Erythroblast (primary cell): ENCODE measurements at regions not wholly inside any gene's neighbourhood (a gene's known extent, or its start where the extent isn't known, plus 50 kb on each side); places are given as distances from the start of the nearest gene placed in this dataset.

Experiments
- GATA1 ChIP-seq: IDR thresholded peaks from 2 replicates; pipeline ENCODE4 v1.6.1; 2011; ENCODE audit warnings: low read depth, mild to moderate bottlenecking, control low read depth, low read length, moderate library complexity
- POLR2A ChIP-seq: IDR thresholded peaks from 2 replicates; pipeline ENCODE4 v1.6.1; 2011; ENCODE audit warnings: mild to moderate bottlenecking, low read length

- TF ChIP-seq POLR2A = no peak
- no peak for TF ChIP-seq GATA1
Measured at GRCh38 chr1:14017531-14017961, 317.6 kb downstream of the PRDM2 start.
